MM.1S (cell line): ENCODE measurements at regions not wholly inside any gene's neighbourhood (a gene's known extent, or its start where the extent isn't known, plus 50 kb on each side); places are given as distances from the start of the nearest gene placed in this dataset.

Experiments used
- DNase-seq: peaks from one replicate; pipeline ENCODE4 v3.0.0-alpha.2; 2015
- H2AFZ ChIP-seq: fragments of 300-600 bp; sonication (generic); 2 replicates; pipeline ENCODE4 v1.6.0; 2016; ENCODE audit warnings: antibody characterized with exemption, low read length
- H3F3A ChIP-seq: fragments of 300-600 bp; sonication (generic); 2 replicates; pipeline ENCODE4 v1.6.1; 2016; ENCODE audit warnings: mild to moderate bottlenecking, antibody characterized with exemption, low read length, moderate library complexity, mixed read lengths; ENCODE audit not compliant: insufficient read depth
- H3K27ac ChIP-seq: fragments of 300-600 bp; sonication (generic); 2 replicates; pipeline ENCODE4 v1.5.1; 2016; ENCODE audit warnings: mild to moderate bottlenecking, low read length
- H3K27me3 ChIP-seq: fragments of 300-600 bp; sonication (generic); replicated peaks from 2 replicates; pipeline ENCODE4 v1.6.0; 2016; ENCODE audit warnings: low read length; ENCODE audit not compliant: insufficient read depth
- H3K36me3 ChIP-seq: fragments of 300-600 bp; sonication (generic); replicated peaks from 2 replicates; pipeline ENCODE4 v1.6.1; 2016; ENCODE audit warnings: mild to moderate bottlenecking, low read length, mixed read lengths; ENCODE audit not compliant: insufficient read depth
- H3K4me1 ChIP-seq: fragments of 300-600 bp; sonication (generic); 2 replicates; pipeline ENCODE4 v1.6.1; 2016; ENCODE audit warnings: low read length, mixed read lengths
- H3K4me2 ChIP-seq: fragments of 300-600 bp; sonication (generic); 2 replicates; pipeline ENCODE4 v1.6.0; 2016; ENCODE audit warnings: low read depth, low read length
- H3K4me3 ChIP-seq: fragments of 300-600 bp; sonication (generic); 2 replicates; pipeline ENCODE4 v1.5.1; 2016; ENCODE audit warnings: low read length, mixed read lengths
- H3K79me2 ChIP-seq: fragments of 300-600 bp; sonication (generic); 2 replicates; pipeline ENCODE4 v1.6.1; 2016; ENCODE audit warnings: mixed run types, low read length, mixed read lengths
- H3K9ac ChIP-seq: fragments of 300-600 bp; sonication (generic); 2 replicates; pipeline ENCODE4 v1.6.1; 2016; ENCODE audit warnings: low read length, mixed read lengths
- H3K9me2 ChIP-seq: fragments of 300-600 bp; sonication (generic); replicated peaks from 2 replicates; pipeline ENCODE4 v1.6.1; 2016; ENCODE audit warnings: mild to moderate bottlenecking, low read length, mixed read lengths; ENCODE audit not compliant: insufficient read depth
- H3K9me3 ChIP-seq: fragments of 300-600 bp; sonication (generic); replicated peaks from 2 replicates; pipeline ENCODE4 v1.6.1; 2016; ENCODE audit warnings: mild to moderate bottlenecking, low read length, mixed read lengths; ENCODE audit not compliant: insufficient read depth
- H4K20me1 ChIP-seq: fragments of 300-600 bp; sonication (generic); 2 replicates; pipeline ENCODE4 v1.6.1; 2016; ENCODE audit warnings: mild to moderate bottlenecking, low read length, moderate library complexity, mixed read lengths; ENCODE audit not compliant: insufficient read depth
- EZH2 ChIP-seq: fragments of 300-600 bp; sonication (generic); optimal IDR thresholded peaks from 2 replicates; pipeline ENCODE3; 2017; ENCODE audit warnings: low read depth, mild to moderate bottlenecking, antibody characterized with exemption, low read length, mixed read lengths
- EZH2phosphoT487 ChIP-seq: fragments of 300-600 bp; sonication (generic); IDR thresholded peaks from 2 replicates; pipeline ENCODE4 v1.6.1; 2018; ENCODE audit warnings: antibody characterized with exemption, low read length
- TF ChIP-seq, protein P1 (sequence below): fragments of 300-600 bp; sonication (generic); IDR thresholded peaks from 2 replicates; pipeline ENCODE4 v1.5.1; 2016; ENCODE audit warnings: antibody characterized with exemption, low read length, mixed read lengths

DNA sequence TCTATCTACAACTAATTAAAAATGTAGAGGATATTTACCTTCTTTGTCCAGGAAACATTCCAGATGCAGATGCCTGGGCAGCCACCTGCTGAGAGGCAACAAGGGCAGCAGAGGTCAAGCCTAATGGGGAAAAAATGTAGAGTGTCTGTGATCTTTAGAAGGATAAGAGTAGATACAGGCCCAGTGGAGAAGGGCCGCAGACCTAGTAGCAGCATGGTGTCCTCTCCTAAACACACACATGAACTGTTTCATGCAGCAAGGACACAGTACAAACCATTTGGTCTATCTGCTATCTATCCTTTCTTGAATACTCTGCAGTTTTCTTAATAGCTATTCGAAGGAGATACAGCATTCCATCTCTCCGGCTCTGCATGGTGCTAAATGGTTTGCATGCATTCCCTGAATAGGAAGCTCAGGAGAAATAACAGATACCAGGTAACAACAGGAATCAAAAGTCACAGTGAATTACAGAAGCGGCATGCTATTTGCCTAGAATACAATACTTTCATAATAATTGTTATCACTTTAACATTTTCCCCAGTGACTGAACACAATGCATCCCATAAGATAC is 107.3 kb downstream of the ZNF608 start:
- DNase-seq: no peak
- no peak overlapping the region for H2AFZ ChIP-seq
- H3K79me2 ChIP-seq: no peaks in the 10 kb centered on the region
- no peak overlapping the region for H3K4me2 ChIP-seq
- H3F3A ChIP-seq: no peaks in the 10 kb centered on the region
- H3K27me3 ChIP-seq: no peaks in the 10 kb centered on the region
- H3K36me3 ChIP-seq: no peaks in the 10 kb centered on the region
- no peak overlapping the region for H3K9ac ChIP-seq
- 0 out of 2 replicates have a peak, but pooled peaks cover 4% of the 10 kb centered on the region for H3K4me1 ChIP-seq
- H4K20me1 ChIP-seq: no peaks in the 10 kb centered on the region
- no peaks in the 10 kb centered on the region for H3K9me3 ChIP-seq
- H3K4me3 ChIP-seq: no peak overlapping the region
- no peak for TF ChIP-seq EZH2
- TF ChIP-seq, protein P1, sequence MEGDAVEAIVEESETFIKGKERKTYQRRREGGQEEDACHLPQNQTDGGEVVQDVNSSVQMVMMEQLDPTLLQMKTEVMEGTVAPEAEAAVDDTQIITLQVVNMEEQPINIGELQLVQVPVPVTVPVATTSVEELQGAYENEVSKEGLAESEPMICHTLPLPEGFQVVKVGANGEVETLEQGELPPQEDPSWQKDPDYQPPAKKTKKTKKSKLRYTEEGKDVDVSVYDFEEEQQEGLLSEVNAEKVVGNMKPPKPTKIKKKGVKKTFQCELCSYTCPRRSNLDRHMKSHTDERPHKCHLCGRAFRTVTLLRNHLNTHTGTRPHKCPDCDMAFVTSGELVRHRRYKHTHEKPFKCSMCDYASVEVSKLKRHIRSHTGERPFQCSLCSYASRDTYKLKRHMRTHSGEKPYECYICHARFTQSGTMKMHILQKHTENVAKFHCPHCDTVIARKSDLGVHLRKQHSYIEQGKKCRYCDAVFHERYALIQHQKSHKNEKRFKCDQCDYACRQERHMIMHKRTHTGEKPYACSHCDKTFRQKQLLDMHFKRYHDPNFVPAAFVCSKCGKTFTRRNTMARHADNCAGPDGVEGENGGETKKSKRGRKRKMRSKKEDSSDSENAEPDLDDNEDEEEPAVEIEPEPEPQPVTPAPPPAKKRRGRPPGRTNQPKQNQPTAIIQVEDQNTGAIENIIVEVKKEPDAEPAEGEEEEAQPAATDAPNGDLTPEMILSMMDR: no peak
- no peak for TF ChIP-seq EZH2phosphoT487
- H3K9me2 ChIP-seq: no peaks in the 10 kb centered on the region
- no peak overlapping the region for H3K27ac ChIP-seq

GRCh38 chr5:124637011-124637410 is 109.4 kb downstream of the ZNF608 start:
- no peak overlapping the region for H3K9ac ChIP-seq
- no peak overlapping the region for H3K4me2 ChIP-seq
- no peak for TF ChIP-seq EZH2phosphoT487
- TF ChIP-seq, protein P1: no peak
- no peak for TF ChIP-seq EZH2
- no peaks in the 10 kb centered on the region for H3F3A ChIP-seq
- no peaks in the 10 kb centered on the region for H4K20me1 ChIP-seq
- no peaks in the 10 kb centered on the region for H3K9me2 ChIP-seq
- H2AFZ ChIP-seq: no peak overlapping the region
- H3K36me3 ChIP-seq: no peaks in the 10 kb centered on the region
- no peak for DNase-seq
- peaks cover 5% of the 10 kb centered on the region for H3K4me1 ChIP-seq
- no peak overlapping the region for H3K4me3 ChIP-seq
- H3K27me3 ChIP-seq: no peaks in the 10 kb centered on the region
- no peaks in the 10 kb centered on the region for H3K9me3 ChIP-seq
- H3K27ac ChIP-seq: no peak overlapping the region
- H3K79me2 ChIP-seq: no peaks in the 10 kb centered on the region

GRCh38 chr5:124634741-124635323 is 111.6 kb downstream of the ZNF608 start:
- no peak overlapping the region for H3K27ac ChIP-seq
- no peak for TF ChIP-seq EZH2phosphoT487
- no peak for TF ChIP-seq EZH2
- TF ChIP-seq, protein P1: no peak

More at GRCh38 chr5:124634741-124635323, 111.6 kb downstream of the ZNF608 start:
- Histone ChIP-seq H3K9me2 (no peaks in the 10 kb centered on the region), H4K20me1 (no peaks in the 10 kb centered on the region), H3K79me2 (no peaks in the 10 kb centered on the region), H3K4me3 (no peak overlapping the region), H3K4me2 (no peak overlapping the region), H3K9me3 (no peaks in the 10 kb centered on the region), H3K4me1 (peaks cover 19% of the 10 kb centered on the region), H2AFZ (no peak overlapping the region), H3K27me3 (no peaks in the 10 kb centered on the region), H3K36me3 (no peaks in the 10 kb centered on the region), H3F3A (peaks cover 9% of the 10 kb centered on the region), H3K9ac (no peak overlapping the region)
- no peak for DNase-seq
